Fibroblast of pulmonary artery (primary cell): ENCODE measurements at regions not wholly inside any gene's neighbourhood (a gene's known extent, or its start where the extent isn't known, plus 50 kb on each side); places are given as distances from the start of the nearest gene placed in this dataset.

ENCODE experiments used
- DNase-seq: peaks from one replicate; pipeline ENCODE4 v3.0.0-alpha.2; 2010; ENCODE audit warnings: low read depth
- H3K4me3 ChIP-seq: replicated peaks from 2 replicates; pipeline ENCODE4 v1.5.1; 2011; ENCODE audit warnings: low read depth, mild to moderate bottlenecking, control low read depth, low read length, moderate library complexity
- CTCF ChIP-seq: IDR thresholded peaks from 2 replicates; pipeline ENCODE4 v1.5.1; 2011; ENCODE audit warnings: mild to moderate bottlenecking, control low read depth, low read length, inconsistent platforms; ENCODE audit errors: missing control alignments

- no peak for TF ChIP-seq CTCF
- DNase-seq: peak; percentile 59
- H3K4me3 ChIP-seq: no peak overlapping the region
Measured at GRCh38 chr18:39414009-39414700, 1848.6 kb upstream of the CELF4 start.

- H3K4me3 ChIP-seq: no peak overlapping the region
- no peak for TF ChIP-seq CTCF
- DNase-seq: no peak
Measured at GRCh38 chr18:39406941-39407340, 1841.3 kb upstream of the CELF4 start.

GRCh38 chr18:39403121-39403520 lies 1837.5 kb upstream of the CELF4 start:
- TF ChIP-seq CTCF: no peak
- DNase-seq: peak; percentile 7
- no peak overlapping the region for H3K4me3 ChIP-seq

GRCh38 chr18:39399662-39400061 lies 1834.1 kb upstream of the CELF4 start:
- no peak for TF ChIP-seq CTCF

GRCh38 chr18:39396168-39396567 lies 1830.6 kb upstream of the CELF4 start:
- no peak for TF ChIP-seq CTCF
- no peak for DNase-seq
- H3K4me3 ChIP-seq: no peak overlapping the region

More at GRCh38 chr18:39399662-39400061, 1834.1 kb upstream of the CELF4 start:
- no peak for DNase-seq
- no peak overlapping the region for H3K4me3 ChIP-seq

GRCh38 chr18:39389800-39390379 lies 1824.3 kb upstream of the CELF4 start:
- no peak overlapping the region for H3K4me3 ChIP-seq
- TF ChIP-seq CTCF: no peak
- peak; percentile 7 for DNase-seq

GRCh38 chr18:39380866-39381265 lies 1815.3 kb upstream of the CELF4 start:
- no peak for DNase-seq

More at GRCh38 chr18:39380866-39381265, 1815.3 kb upstream of the CELF4 start:
- TF ChIP-seq CTCF: no peak
- H3K4me3 ChIP-seq: no peak overlapping the region
